ENCODE measurements at regions not wholly inside any gene's neighbourhood (a gene's known extent, or its start where the extent isn't known, plus 50 kb on each side); places are given as distances from the start of the nearest gene placed in this dataset.

DNA sequence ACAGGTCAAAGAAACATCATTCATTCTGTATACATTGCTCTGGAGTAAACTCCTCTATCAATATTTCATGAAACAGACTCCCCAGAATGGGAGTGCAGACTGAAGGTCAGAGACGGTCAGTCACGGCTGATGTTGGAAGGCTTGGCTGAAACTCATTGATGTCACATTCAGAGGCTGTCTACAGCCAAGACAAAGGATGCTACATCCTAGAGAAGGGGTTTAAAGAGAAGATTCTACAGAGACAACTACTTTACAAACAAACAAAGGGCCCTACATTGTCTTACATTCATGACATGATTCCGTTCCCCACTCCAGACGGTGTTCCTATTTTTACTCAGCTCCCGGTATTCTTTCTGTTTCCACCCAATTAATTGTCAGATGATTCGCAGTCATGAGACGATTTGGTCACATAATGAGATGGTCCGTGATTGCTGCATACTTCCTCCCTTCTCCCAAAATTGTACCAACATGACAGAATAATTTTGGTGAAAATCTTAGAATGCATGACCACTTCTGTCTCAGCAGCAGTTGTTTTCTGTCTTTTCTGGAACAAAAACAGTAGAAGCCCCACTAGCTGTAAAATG is 73.8 kb upstream of the VAV3 start:
- Histone ChIP-seq H3K4ac (ENCODE audit: low read length) (no peak overlapping the region), H3K23ac (ENCODE audit: low read depth, low read length, poor library complexity) (no peak overlapping the region), H2BK120ac (ENCODE audit: low read depth, low read length) (no peak overlapping the region), H3K79me1 (ENCODE audit: low read depth, low read length) (no peaks in the 10 kb centered on the region), H3K36me3 (replicated peaks in 1 of 2; ENCODE audit: control insufficient read depth in 2 of 2, insufficient read depth in 2 of 2, low read length in 2 of 2) (no peaks in the 10 kb centered on the region), H2AK5ac (ENCODE audit: low read depth, low read length) (no peak overlapping the region), H3K27me3 (ENCODE audit: control insufficient read depth in 3 of 3, insufficient read depth in 3 of 3, low read depth in 1 of 3, low read length in 3 of 3) (no peaks in the 10 kb centered on the region), H3K4me1 (ENCODE audit: control insufficient read depth in 2 of 2, insufficient read depth in 1 of 2, low read depth in 1 of 2, low read length in 2 of 2) (no peaks in the 10 kb centered on the region), H3K18ac (ENCODE audit: low read length) (no peak overlapping the region), H3K9me3 (replicated peaks in 1 of 2; ENCODE audit: control insufficient read depth in 2 of 2, insufficient read depth in 1 of 2, low read depth in 1 of 2, low read length in 2 of 2) (no peaks in the 10 kb centered on the region), H2BK5ac (ENCODE audit: low read length) (no peak overlapping the region), H2BK12ac (ENCODE audit: low read length) (no peak overlapping the region), H3K4me2 (ENCODE audit: insufficient read depth, low read length, poor library complexity, severe bottlenecking) (no peak overlapping the region), H2BK15ac (ENCODE audit: low read length) (no peak overlapping the region), H3K14ac (ENCODE audit: low read length) (no peak overlapping the region), H3K27ac (replicated peaks; ENCODE audit: low read length) (no peak overlapping the region), H3K4me3 (ENCODE audit: low read length in 2 of 2) (no peak overlapping the region), H3K9ac (ENCODE audit: low read depth, low read length, poor library complexity) (no peak overlapping the region), H4K8ac (ENCODE audit: low read depth, low read length) (no peak overlapping the region), H2AFZ (ENCODE audit: low read length) (no peak overlapping the region), H4K91ac (ENCODE audit: low read depth, low read length, poor library complexity) (no peak overlapping the region)
- no CpG with 5 or more reads among the region's 8 CpGs for WGBS, 2 donors (ENCODE audit: extremely low coverage in 2 of 2, insufficient read length in 2 of 2, insufficient replicate concordance in 1 of 2)
- DNase-seq (ENCODE audit: low spot score) = no peak

- H2BK12ac ChIP-seq (ENCODE audit: low read length) = no peak overlapping the region
- WGBS, 2 donors (ENCODE audit: extremely low coverage in 2 of 2, insufficient read length in 2 of 2, insufficient replicate concordance in 1 of 2) = no CpG with 5 or more reads among the region's 3 CpGs
- no peaks in the 10 kb centered on the region for H3K9me3 ChIP-seq (replicated peaks in 1 of 2; ENCODE audit: control insufficient read depth in 2 of 2, insufficient read depth in 1 of 2, low read depth in 1 of 2, low read length in 2 of 2)
- no peak overlapping the region for H3K14ac ChIP-seq (ENCODE audit: low read length)
- H2AFZ ChIP-seq (ENCODE audit: low read length) = no peak overlapping the region
- no peak overlapping the region for H2BK15ac ChIP-seq (ENCODE audit: low read length)
- H3K23ac ChIP-seq (ENCODE audit: low read depth, low read length, poor library complexity) = no peak overlapping the region
- no peaks in the 10 kb centered on the region for H3K36me3 ChIP-seq (replicated peaks in 1 of 2; ENCODE audit: control insufficient read depth in 2 of 2, insufficient read depth in 2 of 2, low read length in 2 of 2)
- H3K79me1 ChIP-seq (ENCODE audit: low read depth, low read length) = no peaks in the 10 kb centered on the region
- H2AK5ac ChIP-seq (ENCODE audit: low read depth, low read length) = no peak overlapping the region
- H4K91ac ChIP-seq (ENCODE audit: low read depth, low read length, poor library complexity) = no peak overlapping the region
- no peak overlapping the region for H2BK5ac ChIP-seq (ENCODE audit: low read length)
- no peak for DNase-seq (ENCODE audit: low spot score)
- no peak overlapping the region for H3K18ac ChIP-seq (ENCODE audit: low read length)
- no peak overlapping the region for H3K4me3 ChIP-seq (ENCODE audit: low read length in 2 of 2)
- no peak overlapping the region for H3K9ac ChIP-seq (ENCODE audit: low read depth, low read length, poor library complexity)
- no peak overlapping the region for H3K4me2 ChIP-seq (ENCODE audit: insufficient read depth, low read length, poor library complexity, severe bottlenecking)
- no peak overlapping the region for H3K27ac ChIP-seq (replicated peaks; ENCODE audit: low read length)
- H4K8ac ChIP-seq (ENCODE audit: low read depth, low read length) = no peak overlapping the region
- no peak overlapping the region for H2BK120ac ChIP-seq (ENCODE audit: low read depth, low read length)
- H3K27me3 ChIP-seq (ENCODE audit: control insufficient read depth in 3 of 3, insufficient read depth in 3 of 3, low read depth in 1 of 3, low read length in 3 of 3) = no peaks in the 10 kb centered on the region
- H3K4ac ChIP-seq (ENCODE audit: low read length) = no peak overlapping the region
- peaks cover 3 to 6% of the 10 kb centered on the region in 2 donors for H3K4me1 ChIP-seq (ENCODE audit: control insufficient read depth in 2 of 2, insufficient read depth in 1 of 2, low read depth in 1 of 2, low read length in 2 of 2)
These were observed 72.0 kb upstream of the VAV3 start for GRCh38 chr1:108036796-108037562.

DNA sequence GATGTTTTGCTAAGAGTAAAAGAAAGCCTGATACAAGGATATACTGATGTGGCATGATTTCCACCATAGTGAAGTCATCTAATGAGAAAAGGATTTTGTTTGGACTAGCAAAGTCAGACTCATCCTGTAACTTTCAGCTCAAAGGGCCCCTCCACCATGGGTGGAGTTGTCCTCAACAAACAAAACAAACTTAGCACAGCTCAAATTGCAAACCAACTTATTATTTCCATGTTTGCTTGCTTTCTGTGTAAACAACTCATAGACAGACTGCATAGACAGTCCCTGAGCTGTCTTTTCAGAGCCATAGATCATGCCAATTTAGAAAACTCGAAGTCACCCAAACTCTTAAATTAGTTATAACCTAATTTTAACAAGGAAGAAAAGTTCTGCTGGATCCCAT is 69.4 kb upstream of the VAV3 start:
- H2AK5ac ChIP-seq (ENCODE audit: low read depth, low read length) = no peak overlapping the region

GRCh38 chr1:108033550-108033951 is 68.6 kb upstream of the VAV3 start:
- no peaks in the 10 kb centered on the region for H3K9me3 ChIP-seq (replicated peaks in 1 of 2; ENCODE audit: control insufficient read depth in 2 of 2, insufficient read depth in 1 of 2, low read depth in 1 of 2, low read length in 2 of 2)
- H3K18ac ChIP-seq (ENCODE audit: low read length) = no peak overlapping the region
- WGBS, 2 donors (ENCODE audit: extremely low coverage in 2 of 2, insufficient read length in 2 of 2, insufficient replicate concordance in 1 of 2) = no CpG with 5 or more reads among the region's 2 CpGs
- no peak overlapping the region for H2BK5ac ChIP-seq (ENCODE audit: low read length)
- no peak overlapping the region for H2BK15ac ChIP-seq (ENCODE audit: low read length)
- no peak overlapping the region for H2BK12ac ChIP-seq (ENCODE audit: low read length)
- no peak overlapping the region for H3K4me3 ChIP-seq (ENCODE audit: low read length in 2 of 2)
- no peaks in the 10 kb centered on the region for H3K27me3 ChIP-seq (ENCODE audit: control insufficient read depth in 3 of 3, insufficient read depth in 3 of 3, low read depth in 1 of 3, low read length in 3 of 3)
- no peak overlapping the region for H2AFZ ChIP-seq (ENCODE audit: low read length)
- no peak overlapping the region for H4K8ac ChIP-seq (ENCODE audit: low read depth, low read length)
- no peak overlapping the region for H2AK5ac ChIP-seq (ENCODE audit: low read depth, low read length)
- H3K9ac ChIP-seq (ENCODE audit: low read depth, low read length, poor library complexity) = no peak overlapping the region
- H3K4me2 ChIP-seq (ENCODE audit: insufficient read depth, low read length, poor library complexity, severe bottlenecking) = no peak overlapping the region
- H3K4ac ChIP-seq (ENCODE audit: low read length) = no peak overlapping the region
- no peak overlapping the region for H3K23ac ChIP-seq (ENCODE audit: low read depth, low read length, poor library complexity)
- peaks cover 3 to 6% of the 10 kb centered on the region in 2 donors for H3K4me1 ChIP-seq (ENCODE audit: control insufficient read depth in 2 of 2, insufficient read depth in 1 of 2, low read depth in 1 of 2, low read length in 2 of 2)
- no peaks in the 10 kb centered on the region for H3K79me1 ChIP-seq (ENCODE audit: low read depth, low read length)
- no peak overlapping the region for H2BK120ac ChIP-seq (ENCODE audit: low read depth, low read length)
- DNase-seq (ENCODE audit: low spot score) = no peak
- H3K36me3 ChIP-seq (replicated peaks in 1 of 2; ENCODE audit: control insufficient read depth in 2 of 2, insufficient read depth in 2 of 2, low read length in 2 of 2) = no peaks in the 10 kb centered on the region
- H3K14ac ChIP-seq (ENCODE audit: low read length) = no peak overlapping the region
- H4K91ac ChIP-seq (ENCODE audit: low read depth, low read length, poor library complexity) = no peak overlapping the region
- no peak overlapping the region for H3K27ac ChIP-seq (replicated peaks; ENCODE audit: low read length)

More for the DNA sequence above, 69.4 kb upstream of the VAV3 start:
- H3K9ac ChIP-seq (ENCODE audit: low read depth, low read length, poor library complexity) = no peak overlapping the region
- no peak overlapping the region for H3K27ac ChIP-seq (replicated peaks; ENCODE audit: low read length)
- no peak overlapping the region for H2BK12ac ChIP-seq (ENCODE audit: low read length)
- H2BK15ac ChIP-seq (ENCODE audit: low read length) = no peak overlapping the region
- no peak overlapping the region for H3K4me3 ChIP-seq (ENCODE audit: low read length in 2 of 2)
- no peak overlapping the region for H3K4me2 ChIP-seq (ENCODE audit: insufficient read depth, low read length, poor library complexity, severe bottlenecking)
- H3K14ac ChIP-seq (ENCODE audit: low read length) = no peak overlapping the region
- H3K79me1 ChIP-seq (ENCODE audit: low read depth, low read length) = no peaks in the 10 kb centered on the region
- H3K27me3 ChIP-seq (ENCODE audit: control insufficient read depth in 3 of 3, insufficient read depth in 3 of 3, low read depth in 1 of 3, low read length in 3 of 3) = no peaks in the 10 kb centered on the region
- H3K9me3 ChIP-seq (replicated peaks in 1 of 2; ENCODE audit: control insufficient read depth in 2 of 2, insufficient read depth in 1 of 2, low read depth in 1 of 2, low read length in 2 of 2) = no peaks in the 10 kb centered on the region
- H3K23ac ChIP-seq (ENCODE audit: low read depth, low read length, poor library complexity) = no peak overlapping the region
- WGBS, 2 donors (ENCODE audit: extremely low coverage in 2 of 2, insufficient read length in 2 of 2, insufficient replicate concordance in 1 of 2) = no CpG with 5 or more reads among the region's 1 CpG
- no peak overlapping the region for H2BK120ac ChIP-seq (ENCODE audit: low read depth, low read length)
- H3K36me3 ChIP-seq (replicated peaks in 1 of 2; ENCODE audit: control insufficient read depth in 2 of 2, insufficient read depth in 2 of 2, low read length in 2 of 2) = no peaks in the 10 kb centered on the region
- H3K18ac ChIP-seq (ENCODE audit: low read length) = no peak overlapping the region
- H2AFZ ChIP-seq (ENCODE audit: low read length) = no peak overlapping the region
- peaks cover 3 to 6% of the 10 kb centered on the region in 2 donors for H3K4me1 ChIP-seq (ENCODE audit: control insufficient read depth in 2 of 2, insufficient read depth in 1 of 2, low read depth in 1 of 2, low read length in 2 of 2)
- no peak overlapping the region for H3K4ac ChIP-seq (ENCODE audit: low read length)
- DNase-seq (ENCODE audit: low spot score) = no peak
- no peak overlapping the region for H4K8ac ChIP-seq (ENCODE audit: low read depth, low read length)
- no peak overlapping the region for H2BK5ac ChIP-seq (ENCODE audit: low read length)
- H4K91ac ChIP-seq (ENCODE audit: low read depth, low read length, poor library complexity) = no peak overlapping the region
